AG08395 (cell line): ENCODE measurements at regions not wholly inside any gene's neighbourhood (a gene's known extent, or its start where the extent isn't known, plus 50 kb on each side); places are given as distances from the start of the nearest gene placed in this dataset.
"Not testable (repeated sequence)": the region's sequence is repeated elsewhere in the genome, so short reads cannot be mapped to it uniquely, and the experiment has no call there.

Experiments
- DNase-seq: peaks from one replicate; pipeline ENCODE4 v3.0.0; 2012; ENCODE audit warnings: mixed read lengths, low spot score

DNA sequence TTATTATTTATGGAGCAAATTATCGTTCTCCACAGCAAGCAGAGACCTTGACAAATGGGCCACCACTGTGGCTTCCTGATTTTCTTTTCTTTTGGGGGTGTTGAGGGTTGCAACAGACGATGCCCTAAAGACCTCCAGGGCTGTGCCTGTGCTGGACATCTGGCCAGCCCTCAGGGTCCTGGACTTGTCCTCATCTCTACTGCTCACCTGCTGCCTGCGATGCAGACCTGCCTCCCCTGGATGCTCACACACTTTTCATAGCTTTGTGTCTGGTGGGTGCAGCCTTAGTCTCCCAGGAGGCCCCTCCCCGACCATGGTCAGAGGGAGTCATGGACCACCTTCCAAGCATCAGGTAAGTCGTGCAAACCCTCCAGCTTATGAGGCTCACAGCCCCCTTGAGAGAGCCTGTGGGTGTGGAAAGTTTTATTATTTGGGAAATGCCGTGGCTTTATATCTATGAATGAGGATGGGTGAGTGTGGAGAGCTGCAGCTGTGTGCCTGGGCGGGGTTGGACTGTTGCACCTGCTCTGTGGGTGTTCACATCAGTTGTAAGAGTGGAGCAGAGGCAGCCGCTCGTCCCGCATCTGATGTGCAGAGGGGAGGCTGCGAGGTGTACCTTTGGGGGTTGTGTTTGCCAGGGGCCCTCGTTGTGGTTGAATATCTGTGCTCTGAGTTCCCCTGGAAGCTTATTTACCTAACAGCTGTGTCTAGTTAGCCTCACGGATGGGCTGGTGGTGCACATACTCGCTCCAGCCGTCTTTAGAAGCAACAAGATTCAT, 126.3 kb upstream of the IRX4 start:
- no peak for DNase-seq

DNA sequence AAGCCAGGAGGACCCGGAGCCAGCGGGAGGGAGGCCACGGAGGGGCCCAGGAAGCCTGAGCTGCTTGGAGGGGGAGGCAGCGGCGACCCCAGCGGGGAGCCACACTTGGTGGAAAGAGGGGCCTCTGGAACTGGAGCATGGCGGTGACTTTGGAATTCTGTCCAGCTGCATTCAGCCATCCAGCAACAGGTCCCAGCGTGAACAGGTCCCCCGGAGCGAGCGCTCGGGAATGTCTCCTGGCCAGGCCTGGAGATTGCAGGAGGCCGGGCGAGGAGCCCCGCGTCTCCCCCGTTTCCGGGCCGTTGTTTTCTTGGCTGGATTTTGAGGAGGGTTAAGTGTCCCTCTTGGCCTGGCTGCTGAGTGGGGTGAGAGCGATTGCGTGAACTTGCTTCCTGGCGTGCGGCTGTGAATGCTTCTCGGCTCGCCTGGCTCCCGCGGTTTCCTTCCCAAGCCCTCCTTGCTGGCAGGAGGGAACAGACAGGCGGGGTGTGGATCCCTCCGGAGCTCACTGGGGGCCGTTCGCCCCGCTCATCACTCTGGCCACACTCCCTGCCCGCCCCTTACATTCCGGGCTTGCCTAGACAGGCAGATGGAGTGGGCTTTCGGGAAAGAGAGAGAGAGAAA, 125.3 kb upstream of the IRX4 start:
- DNase-seq = no peak

DNA sequence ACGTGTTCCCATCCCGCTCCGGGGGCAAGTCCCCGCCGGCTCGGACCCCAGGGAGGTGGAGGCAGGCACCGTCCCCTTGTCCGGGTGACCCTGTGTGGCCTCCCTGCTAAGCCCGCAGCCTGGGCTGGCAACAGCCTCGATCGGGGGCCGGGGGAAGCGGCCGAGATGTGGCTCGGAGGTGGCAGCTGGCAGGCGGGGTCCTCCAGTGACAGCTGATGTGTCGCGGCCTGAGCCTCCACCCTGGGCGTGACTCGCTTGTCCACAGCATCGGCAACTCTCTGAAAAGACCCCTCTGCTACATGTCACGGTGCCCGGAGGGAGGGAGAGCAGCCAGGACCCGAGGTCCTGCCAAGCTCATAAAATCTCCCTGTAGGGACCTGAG, 124.8 kb upstream of the IRX4 start:
- no peak for DNase-seq

DNA sequence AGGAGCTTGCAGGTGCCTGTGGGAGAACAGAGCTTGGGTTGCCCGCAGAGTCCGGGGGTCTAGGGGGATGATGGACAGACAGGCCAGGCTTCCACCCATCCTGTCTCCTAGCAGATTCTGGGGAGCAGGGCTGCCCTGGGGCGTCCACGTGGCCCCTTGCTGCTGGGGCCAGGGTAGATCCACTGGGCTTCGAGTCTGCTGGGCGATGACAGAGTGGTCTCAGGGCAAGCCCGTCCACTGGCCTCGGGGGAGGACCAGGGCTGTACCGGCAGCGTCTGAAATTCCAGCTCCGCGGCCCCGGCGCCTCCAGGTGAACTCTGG, 124.2 kb upstream of the IRX4 start:
- no peak for DNase-seq

DNA sequence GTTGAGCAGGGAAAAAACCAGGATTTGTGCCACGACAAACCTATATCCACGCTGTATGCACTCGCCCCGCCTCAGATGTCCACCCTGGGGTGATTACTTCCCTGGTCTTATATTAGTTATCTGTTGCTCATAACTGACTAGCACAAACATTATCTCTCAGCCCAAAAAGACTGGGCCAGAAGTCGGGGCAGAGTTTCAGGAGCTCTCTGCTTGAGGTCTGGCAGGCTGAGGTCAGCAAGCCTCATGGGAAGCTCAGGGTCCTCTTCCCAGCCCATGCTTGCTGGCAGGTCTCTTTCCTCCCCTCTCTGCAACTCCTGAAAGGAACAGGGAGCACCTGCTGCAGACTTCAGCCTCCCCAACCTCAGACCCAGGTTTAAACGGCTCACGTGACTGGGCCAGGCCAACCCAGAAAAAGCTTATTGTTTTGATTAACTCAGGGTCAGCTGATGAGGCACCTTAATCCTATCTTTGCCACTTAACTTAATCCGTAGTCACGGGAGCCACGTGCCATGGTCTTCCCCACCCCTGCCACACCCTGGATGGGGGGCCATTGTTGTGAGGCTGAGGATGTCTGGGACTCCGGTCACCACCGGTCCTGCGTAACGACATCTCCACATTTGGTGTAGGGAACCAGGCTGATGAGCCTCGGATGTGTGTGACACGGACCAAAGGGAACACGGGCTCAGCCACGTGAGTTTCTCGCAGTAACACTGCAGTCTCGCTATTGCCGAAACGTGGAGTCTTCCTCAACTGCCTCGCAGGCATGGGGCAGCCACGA, 123.7 kb upstream of the IRX4 start:
- no peak for DNase-seq

DNA sequence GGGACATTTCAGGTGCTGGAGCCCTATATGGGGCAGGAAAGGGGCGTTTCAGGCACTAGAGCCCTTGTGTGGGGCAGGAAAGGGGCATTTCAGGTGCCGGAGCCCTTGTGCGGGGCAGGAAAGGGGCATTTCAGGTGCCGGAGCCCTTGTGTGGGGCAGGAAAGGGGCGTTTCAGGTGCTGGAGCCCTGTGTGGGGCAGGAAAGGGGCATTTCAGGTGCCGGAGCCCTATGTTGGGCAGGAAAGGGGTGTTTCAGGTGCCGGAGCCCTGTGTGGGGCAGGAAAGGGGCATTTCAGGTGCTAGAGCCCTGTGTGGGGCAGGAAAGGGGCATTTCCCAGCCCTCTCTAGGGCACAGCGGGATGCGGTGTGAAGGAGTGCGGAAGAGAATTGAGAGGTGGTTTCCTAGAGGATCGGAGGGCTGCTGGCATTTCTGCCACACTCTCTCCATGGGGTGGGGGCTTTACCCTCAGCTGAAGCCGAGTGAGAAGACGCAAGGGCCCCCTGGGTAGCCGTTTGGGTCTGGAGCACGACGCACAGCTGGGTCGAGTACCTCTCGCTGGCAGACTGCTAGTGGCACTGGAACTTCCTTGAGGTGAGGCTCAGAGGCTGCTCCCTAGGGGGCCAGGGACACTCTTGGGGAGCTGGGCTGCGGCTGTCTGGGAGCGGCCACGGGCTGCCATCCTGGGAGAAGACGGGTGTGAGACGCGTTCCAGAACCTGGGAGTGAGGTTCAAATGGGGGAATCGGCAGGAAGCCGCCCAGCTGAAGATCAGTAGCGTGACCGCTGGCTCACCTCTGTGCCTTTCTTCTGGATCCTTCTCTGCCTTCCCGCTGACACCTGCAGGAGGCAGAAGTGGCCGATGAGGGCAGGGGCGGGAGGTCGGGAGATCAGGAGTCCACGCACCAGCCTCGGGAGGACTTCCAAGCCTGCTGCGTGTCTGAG, 122.6 kb upstream of the IRX4 start:
- DNase-seq = no peak

DNA sequence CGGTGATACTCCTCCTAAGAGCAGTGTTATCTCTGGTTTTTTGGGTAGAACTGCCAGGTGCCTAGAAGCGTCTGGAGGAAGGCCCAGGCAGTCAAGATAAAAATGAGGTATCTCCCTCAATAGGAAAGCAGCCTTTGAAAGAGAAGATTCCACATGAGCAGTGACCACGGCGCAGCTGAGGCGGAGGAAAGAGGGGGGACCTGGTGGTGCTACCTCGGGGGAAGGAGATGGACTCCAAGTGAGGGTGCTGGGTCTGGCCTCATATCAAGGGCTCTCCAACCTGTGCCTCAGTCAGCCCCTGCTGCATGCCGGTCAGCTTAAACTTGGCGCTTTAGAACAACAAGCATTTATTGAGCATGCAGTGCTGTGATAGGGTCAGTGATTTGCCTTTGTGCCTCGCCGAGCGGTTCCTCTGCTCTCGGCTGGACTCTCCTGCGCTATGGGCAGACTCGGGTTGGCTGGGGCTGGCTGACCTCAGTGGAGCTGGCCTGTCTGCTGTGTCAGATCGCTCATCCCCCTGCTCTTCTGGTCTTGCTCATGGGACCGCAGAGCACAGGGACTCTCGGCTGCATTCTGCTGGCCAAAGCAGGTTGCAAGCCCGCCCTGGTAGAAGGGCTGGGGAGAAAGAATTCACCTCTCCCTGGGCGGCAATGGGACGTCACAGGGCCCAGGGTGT, 121.1 kb upstream of the IRX4 start:
- DNase-seq = no peak

DNA sequence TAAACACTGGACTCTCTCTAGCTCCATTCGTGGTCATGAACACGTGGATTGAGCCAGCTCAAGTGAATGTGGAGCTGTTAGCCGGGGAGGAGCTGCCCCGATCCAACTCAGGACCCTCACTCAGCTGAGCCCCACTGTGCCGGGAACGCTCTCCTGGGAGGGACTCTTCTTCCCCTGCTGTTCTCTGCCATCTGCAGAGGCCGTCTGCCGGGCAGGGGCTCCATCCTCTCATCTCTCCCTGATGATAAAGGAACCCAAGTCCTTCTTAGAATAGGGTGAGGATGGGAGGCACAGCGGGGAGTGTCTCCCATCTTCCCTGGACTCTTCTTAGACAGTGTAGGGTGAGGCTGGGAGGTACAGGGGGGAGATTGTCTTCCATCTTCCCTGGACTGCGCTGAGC, 120.5 kb upstream of the IRX4 start:
- DNase-seq = no peak

DNA sequence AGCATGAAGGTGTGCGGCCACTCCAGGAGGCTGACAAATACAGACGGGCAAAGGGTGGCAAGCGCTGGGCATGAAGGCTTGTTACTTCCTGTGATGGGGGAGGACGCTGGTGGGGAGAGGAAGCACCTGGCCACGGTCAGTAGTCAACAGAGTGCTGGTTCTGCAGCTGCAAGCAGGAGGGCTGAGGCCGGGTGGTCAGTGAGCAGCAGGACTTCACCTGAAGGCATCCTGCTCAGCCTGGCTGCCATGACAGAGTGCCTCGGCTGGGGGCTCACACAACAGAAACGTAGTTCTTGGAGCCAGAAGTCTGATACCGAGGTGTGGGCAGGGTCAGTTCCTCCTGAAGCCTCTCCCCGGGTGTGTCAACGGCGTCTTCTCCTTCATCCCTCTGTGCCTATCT, 118.6 kb upstream of the IRX4 start:
- no peak for DNase-seq

DNA sequence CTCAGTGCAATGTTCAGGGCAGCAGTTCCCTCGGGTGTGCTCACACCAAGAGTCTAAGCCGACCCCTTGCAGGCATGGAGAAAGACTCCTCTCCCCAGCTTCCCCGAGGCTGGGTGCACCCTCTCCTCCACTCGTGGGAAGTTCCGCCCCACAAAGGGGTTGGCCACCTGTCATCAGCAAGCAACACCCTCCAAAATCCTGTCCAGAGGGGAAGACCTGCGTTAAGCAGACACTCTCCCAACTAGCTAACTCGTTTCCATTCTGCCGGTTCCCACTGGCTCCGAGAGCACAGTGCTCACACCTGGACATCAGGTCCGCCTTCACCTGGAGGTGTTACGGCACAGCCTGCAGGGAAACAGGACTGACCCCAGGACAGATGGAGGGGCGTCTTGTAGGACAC, 117.9 kb upstream of the IRX4 start:
- no peak for DNase-seq

DNA sequence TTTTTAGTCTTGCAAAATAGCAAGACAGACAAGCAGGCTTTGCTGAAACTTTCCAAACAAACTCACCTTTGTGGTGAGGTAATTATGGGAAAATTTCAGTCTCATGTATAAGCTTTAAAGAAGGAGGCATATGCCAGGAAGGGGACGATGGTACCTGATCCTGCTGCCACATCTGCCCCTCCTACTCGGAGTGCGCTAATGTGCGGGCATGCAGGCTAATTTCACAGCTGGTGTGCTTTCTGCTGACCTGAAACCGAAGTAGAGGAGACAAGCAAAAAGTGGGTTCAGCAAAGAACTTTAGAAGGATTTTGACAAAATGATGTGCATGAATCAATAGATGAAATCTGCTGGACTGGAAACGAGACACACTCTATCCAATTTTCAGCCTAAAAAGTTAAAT, 117.1 kb upstream of the IRX4 start:
- no peak for DNase-seq

DNA sequence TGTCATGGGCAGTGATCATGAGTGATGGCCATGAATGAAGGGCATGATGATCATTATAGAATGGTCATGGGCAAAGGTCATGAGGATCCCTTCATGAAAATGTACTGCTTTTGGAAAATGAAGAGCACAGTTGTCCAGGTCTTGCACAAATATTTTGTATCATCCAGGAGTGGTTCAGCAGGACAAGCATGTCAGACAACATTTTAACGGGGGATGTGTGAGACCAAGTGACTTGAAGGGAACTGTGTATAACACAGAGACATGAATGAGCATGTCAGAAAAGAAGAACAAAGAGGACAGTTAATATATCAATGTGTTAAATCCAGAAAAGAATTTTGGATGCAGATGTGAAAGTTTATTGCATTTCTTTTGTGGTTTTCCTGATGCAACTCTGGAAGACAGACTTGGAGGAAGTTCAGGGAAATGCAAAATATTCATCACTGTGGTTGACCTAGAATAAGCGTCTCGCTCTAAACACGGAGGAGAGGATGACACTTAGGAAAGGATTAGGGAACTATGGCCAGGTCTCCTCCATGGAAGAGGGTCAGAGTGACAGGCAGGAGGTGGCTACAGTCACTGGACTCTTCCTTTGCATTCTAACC, 116.1 kb upstream of the IRX4 start:
- DNase-seq = no peak

DNA sequence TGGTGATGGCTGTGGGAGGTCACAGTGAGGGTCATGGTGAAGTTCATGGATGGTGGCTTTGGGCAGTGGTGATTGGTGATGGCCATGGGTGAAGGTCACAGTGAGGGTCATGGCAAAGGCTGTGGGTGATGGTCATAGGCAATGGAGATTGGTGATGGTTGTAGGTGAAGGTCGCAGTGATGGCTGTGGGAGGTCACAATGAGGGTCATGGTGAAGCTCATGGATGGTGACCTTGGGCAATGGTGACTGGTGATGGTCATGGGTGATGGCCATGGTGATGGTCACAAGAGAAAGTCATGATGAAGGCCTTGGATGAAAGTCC, 115.6 kb upstream of the IRX4 start:
- DNase-seq = no peak

DNA sequence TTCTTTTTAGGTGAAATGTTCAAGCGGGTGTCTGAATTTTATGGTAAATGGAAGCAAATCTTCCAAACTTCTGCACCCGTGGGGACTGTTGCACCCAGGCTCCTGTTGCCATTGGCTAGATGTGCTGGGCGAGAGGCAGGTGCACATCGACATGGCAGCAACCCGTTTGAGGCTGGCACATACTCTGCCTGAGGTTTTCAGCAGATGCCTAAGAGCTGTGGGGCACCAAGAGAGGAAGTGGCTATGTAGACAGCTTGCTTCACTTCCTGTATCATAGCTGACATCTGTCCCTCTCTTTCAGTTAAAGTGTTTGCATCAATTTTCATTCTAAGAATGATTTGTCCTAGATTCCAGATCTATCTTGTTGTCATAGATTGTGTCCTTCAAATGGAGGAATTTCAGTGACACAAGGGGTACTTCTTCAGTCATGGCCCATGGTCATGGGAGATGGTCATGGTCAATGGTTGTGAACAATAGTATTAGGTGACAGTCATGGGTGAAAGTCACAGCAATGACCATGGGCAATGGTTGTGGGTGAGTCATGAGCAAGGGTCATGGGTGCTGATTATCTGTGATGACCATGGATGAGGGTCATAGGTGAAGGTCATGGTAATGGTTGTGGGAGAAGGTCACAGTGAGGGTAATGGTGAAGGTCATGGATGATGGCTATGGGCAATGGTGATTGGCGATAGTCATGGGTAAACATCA, 115.1 kb upstream of the IRX4 start:
- no peak for DNase-seq

DNA sequence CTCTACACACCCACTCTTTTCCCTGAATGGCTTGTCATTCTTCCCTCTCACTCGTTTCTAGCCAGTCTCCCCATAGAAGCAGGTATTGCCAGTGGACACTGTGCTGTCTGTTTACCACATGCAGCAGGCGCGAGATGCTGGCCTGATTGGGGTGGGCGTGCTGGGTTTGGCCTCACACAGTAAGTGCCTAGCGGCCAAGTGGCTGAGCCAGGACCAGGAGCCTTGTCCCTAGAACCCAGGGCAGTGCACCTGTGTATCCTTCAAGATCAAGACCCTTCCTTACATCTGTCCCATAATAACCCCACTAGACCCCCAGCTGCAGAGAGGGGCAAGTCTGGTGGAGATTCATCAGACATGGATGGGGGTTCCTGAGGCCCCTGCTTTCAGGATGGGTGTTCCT, 112.8 kb upstream of the IRX4 start:
- DNase-seq = no peak

DNA sequence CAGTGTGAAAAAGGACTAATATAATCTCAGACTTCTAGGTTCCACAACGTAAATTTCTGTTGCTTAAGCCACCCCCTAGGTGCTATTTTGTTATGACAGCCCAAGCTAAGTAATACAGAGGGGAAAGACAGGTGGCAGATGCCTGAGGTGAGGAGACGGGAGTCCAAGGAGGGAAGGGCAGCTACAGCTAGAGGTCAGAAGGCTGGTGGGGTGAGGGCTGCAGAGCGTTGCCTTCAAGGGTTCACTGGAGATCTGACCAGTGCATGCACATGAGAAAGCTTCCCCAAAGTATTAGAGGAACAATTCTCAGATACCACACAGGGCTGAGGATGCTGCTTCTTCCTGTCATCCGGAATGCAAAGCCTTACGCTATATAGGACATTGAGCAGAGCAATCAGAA, 104.7 kb upstream of the IRX4 start:
- no peak for DNase-seq

DNA sequence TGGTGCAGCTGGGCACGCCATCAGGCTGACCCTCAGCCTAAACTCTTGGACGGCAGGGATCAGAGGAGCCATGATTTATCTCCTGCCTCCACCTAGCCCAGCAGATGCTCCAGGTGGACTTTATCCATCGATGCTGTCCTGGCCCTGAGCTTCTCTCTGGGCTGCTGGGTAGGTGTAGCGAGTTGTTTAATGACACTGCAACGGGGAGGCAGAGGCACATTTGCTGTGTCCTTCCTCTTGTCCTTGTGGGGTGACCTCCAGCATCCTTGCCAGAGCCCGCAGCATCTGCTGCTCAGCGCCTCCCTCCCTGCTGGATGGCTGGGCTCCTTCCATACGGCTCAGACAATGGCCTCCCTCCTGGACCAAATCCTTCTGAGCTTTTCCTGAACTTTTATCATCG, 103.1 kb upstream of the IRX4 start:
- no peak for DNase-seq

DNA sequence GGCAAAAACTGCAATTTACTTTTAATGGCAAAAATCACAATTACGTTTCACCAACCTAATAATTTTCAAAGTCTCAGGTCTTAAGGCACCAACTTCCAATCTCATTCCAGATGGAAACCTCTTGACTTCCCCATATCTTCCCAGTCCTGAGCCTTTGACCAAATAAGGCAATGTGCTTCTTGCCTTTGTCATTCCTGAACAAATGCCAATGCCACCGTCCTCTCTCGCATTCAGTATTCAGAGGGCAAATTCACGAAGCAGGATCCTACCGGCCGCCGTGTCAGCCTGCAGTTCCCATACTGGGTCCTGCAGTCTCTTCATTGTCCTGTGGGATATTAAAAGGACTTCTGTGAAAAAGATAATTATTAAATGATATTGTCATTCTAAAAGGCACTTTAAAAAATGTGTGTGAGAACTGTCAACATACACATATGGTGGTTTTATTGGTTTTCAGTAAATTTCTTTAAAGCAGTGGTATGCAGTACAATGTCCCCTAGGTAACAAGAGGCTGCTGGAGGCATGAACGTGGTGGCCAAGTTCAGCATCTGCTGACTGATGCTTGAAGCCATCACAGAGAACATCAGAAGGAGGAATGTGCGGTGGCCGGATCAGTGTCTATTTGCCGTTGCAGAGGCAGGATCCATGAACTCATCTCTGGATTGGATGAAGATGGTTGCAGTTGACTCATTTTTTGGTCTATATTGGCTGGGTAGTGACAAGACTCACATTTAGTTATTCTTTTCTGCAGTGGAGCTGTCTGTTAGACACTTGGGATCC, 101.4 kb upstream of the IRX4 start:
- no peak for DNase-seq

DNA sequence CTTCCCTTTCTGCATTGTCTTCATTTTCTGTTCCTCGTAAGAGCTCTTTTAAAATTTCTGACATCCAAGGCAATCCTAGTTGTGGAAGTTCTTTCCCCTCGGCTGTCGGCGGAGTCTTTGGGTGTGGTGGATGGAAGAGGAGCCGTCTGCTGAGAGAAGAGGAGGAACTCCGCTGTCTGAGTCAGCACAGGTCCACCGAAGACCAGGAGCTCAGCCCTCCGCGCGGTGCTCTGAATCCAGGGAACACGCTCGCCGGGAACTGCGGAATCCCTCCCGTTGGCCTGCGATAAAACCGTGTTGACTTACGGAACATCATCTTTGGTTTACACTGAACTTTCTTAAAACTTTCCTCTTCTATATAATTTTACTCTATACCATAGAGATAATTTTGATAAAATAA, 100.7 kb upstream of the IRX4 start:
- no peak for DNase-seq

DNA sequence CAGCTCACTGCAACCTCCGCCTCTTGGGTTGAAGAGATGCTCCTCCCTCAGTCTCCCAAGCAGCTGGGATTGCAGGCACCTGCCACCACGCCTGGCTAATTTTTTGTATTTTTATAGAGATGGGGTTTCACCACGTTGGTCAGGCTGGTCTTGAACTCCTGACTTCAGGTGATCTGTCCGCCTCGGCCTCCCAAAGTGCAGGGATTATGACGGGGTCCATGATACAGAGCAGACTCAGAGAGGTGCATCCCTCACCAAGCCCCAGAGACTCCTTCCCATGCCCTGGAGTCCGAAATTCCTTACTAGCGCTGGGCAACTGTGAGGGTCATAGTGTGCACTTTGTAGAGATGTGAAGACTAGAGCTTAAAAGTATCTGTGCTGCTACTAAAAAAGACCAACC, 99.8 kb upstream of the IRX4 start:
- DNase-seq = not testable (repeated sequence)
